ENCODE measurements at regions not wholly inside any gene's neighbourhood (a gene's known extent, or its start where the extent isn't known, plus 50 kb on each side); places are given as distances from the start of the nearest gene placed in this dataset.

DNA sequence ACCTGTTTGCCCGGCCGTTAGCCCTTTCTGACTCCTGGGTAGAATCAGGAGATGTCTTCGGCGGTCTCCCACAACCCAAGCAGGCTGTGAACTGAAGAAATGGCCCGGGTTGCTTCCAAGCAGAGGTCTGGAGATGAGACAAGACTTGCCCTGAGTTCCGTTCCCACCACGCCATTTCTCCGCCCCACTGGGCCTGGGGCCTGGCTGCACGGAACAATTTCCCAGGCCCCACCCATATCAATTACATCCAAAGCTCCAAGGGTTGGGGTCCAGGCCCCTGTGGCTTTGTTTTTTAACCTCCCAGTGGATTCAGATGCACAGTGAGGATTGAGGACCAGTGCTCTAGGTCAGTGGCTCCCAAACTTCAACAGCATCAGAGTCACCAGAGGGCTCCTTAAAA lies 214.5 kb upstream of the ARID1B start:
- no peak overlapping the region for H3K4me3 ChIP-seq (ENCODE audit: low read length)
- no peaks in the 10 kb centered on the region for H4K20me1 ChIP-seq (ENCODE audit: insufficient read depth)
- no peaks in the 10 kb centered on the region for H3K36me3 ChIP-seq (ENCODE audit: insufficient read depth, low read length)
- no peaks in the 10 kb centered on the region for H3K9me2 ChIP-seq (ENCODE audit: insufficient read depth, low read length)
- H3K9me3 ChIP-seq (ENCODE audit: low read length): no peaks in the 10 kb centered on the region
- no peaks in the 10 kb centered on the region for H3K27me3 ChIP-seq (ENCODE audit: insufficient read depth, low read depth, low read length)
- no peak overlapping the region for H3K4me2 ChIP-seq (ENCODE audit: low read length)
- no peak overlapping the region for H2AFZ ChIP-seq (ENCODE audit: low read depth, low read length)
- H3F3A ChIP-seq (ENCODE audit: insufficient read depth, low read length, poor library complexity, severe bottlenecking): no peaks in the 10 kb centered on the region
- no peaks in the 10 kb centered on the region for H3K79me2 ChIP-seq (replicated peaks; ENCODE audit: insufficient read depth, low read length)
- no peak overlapping the region for H3K9ac ChIP-seq (ENCODE audit: low read length)
- no peak overlapping the region for H3K27ac ChIP-seq (ENCODE audit: low read length)
- TF ChIP-seq, protein P1, sequence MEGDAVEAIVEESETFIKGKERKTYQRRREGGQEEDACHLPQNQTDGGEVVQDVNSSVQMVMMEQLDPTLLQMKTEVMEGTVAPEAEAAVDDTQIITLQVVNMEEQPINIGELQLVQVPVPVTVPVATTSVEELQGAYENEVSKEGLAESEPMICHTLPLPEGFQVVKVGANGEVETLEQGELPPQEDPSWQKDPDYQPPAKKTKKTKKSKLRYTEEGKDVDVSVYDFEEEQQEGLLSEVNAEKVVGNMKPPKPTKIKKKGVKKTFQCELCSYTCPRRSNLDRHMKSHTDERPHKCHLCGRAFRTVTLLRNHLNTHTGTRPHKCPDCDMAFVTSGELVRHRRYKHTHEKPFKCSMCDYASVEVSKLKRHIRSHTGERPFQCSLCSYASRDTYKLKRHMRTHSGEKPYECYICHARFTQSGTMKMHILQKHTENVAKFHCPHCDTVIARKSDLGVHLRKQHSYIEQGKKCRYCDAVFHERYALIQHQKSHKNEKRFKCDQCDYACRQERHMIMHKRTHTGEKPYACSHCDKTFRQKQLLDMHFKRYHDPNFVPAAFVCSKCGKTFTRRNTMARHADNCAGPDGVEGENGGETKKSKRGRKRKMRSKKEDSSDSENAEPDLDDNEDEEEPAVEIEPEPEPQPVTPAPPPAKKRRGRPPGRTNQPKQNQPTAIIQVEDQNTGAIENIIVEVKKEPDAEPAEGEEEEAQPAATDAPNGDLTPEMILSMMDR (IDR thresholded peaks at IDR 0.05; ENCODE audit: poor library complexity, severe bottlenecking): no peak
- no peak for TF ChIP-seq RAD21 (conservative IDR thresholded peaks at IDR 0.05)

GRCh38 chr6:156562019-156562418 lies 215.2 kb upstream of the ARID1B start:
- no peaks in the 10 kb centered on the region for H3K27me3 ChIP-seq (ENCODE audit: insufficient read depth, low read depth, low read length)
- H3K27ac ChIP-seq (ENCODE audit: low read length): no peak overlapping the region
- TF ChIP-seq SMC3 (conservative IDR thresholded peaks at IDR 0.05; ENCODE audit: poor library complexity) (no peak), TAF1 (IDR thresholded peaks at IDR 0.05; ENCODE audit: low read depth) (no peak), MXI1 (conservative IDR thresholded peaks at IDR 0.05; ENCODE audit: poor library complexity, severe bottlenecking) (no peak), POLR2AphosphoS5 (IDR thresholded peaks at IDR 0.05) (no peak), EZH2 (IDR thresholded peaks at IDR 0.05; ENCODE audit: borderline replicate concordance, insufficient read depth, low read length, poor library complexity, severe bottlenecking) (no peak), RAD21 (conservative IDR thresholded peaks at IDR 0.05) (no peak), EP300 (conservative IDR thresholded peaks at IDR 0.05; ENCODE audit: poor library complexity, severe bottlenecking) (no peak)
- TF ChIP-seq, protein P1 (IDR thresholded peaks at IDR 0.05; ENCODE audit: poor library complexity, severe bottlenecking): no peak
- no peak overlapping the region for H3K9ac ChIP-seq (ENCODE audit: low read length)
- H3K4me3 ChIP-seq (ENCODE audit: low read length): no peak overlapping the region
- no peaks in the 10 kb centered on the region for H3K9me2 ChIP-seq (ENCODE audit: insufficient read depth, low read length)
- no peaks in the 10 kb centered on the region for H3F3A ChIP-seq (ENCODE audit: insufficient read depth, low read length, poor library complexity, severe bottlenecking)
- no peak overlapping the region for H2AFZ ChIP-seq (ENCODE audit: low read depth, low read length)
- no peaks in the 10 kb centered on the region for H3K36me3 ChIP-seq (ENCODE audit: insufficient read depth, low read length)
- H3K79me2 ChIP-seq (replicated peaks; ENCODE audit: insufficient read depth, low read length): no peaks in the 10 kb centered on the region
- no peaks in the 10 kb centered on the region for H3K9me3 ChIP-seq (ENCODE audit: low read length)
- H4K20me1 ChIP-seq (ENCODE audit: insufficient read depth): no peaks in the 10 kb centered on the region
- H3K4me2 ChIP-seq (ENCODE audit: low read length): no peak overlapping the region

GRCh38 chr6:156560476-156560875 lies 216.7 kb upstream of the ARID1B start:
- H3K79me2 ChIP-seq (replicated peaks; ENCODE audit: insufficient read depth, low read length): no peaks in the 10 kb centered on the region
- H3K4me3 ChIP-seq (ENCODE audit: low read length): no peak overlapping the region
- no peaks in the 10 kb centered on the region for H3F3A ChIP-seq (ENCODE audit: insufficient read depth, low read length, poor library complexity, severe bottlenecking)
- TF ChIP-seq POLR2AphosphoS5 (IDR thresholded peaks at IDR 0.05) (no peak), MXI1 (conservative IDR thresholded peaks at IDR 0.05; ENCODE audit: poor library complexity, severe bottlenecking) (no peak), REST (IDR thresholded peaks at IDR 0.05; ENCODE audit: borderline replicate concordance) (no peak), SMC3 (conservative IDR thresholded peaks at IDR 0.05; ENCODE audit: poor library complexity) (no peak), EZH2 (IDR thresholded peaks at IDR 0.05; ENCODE audit: borderline replicate concordance, insufficient read depth, low read length, poor library complexity, severe bottlenecking) (no peak), RAD21 (conservative IDR thresholded peaks at IDR 0.05) (no peak), TAF1 (IDR thresholded peaks at IDR 0.05; ENCODE audit: low read depth) (no peak)
- TF ChIP-seq, protein P1 (IDR thresholded peaks at IDR 0.05; ENCODE audit: poor library complexity, severe bottlenecking): no peak
- H3K36me3 ChIP-seq (ENCODE audit: insufficient read depth, low read length): no peaks in the 10 kb centered on the region
- no peaks in the 10 kb centered on the region for H3K9me2 ChIP-seq (ENCODE audit: insufficient read depth, low read length)
- H3K4me2 ChIP-seq (ENCODE audit: low read length): no peak overlapping the region
- H4K20me1 ChIP-seq (ENCODE audit: insufficient read depth): no peaks in the 10 kb centered on the region
- H3K27ac ChIP-seq (ENCODE audit: low read length): no peak overlapping the region
- H3K27me3 ChIP-seq (ENCODE audit: insufficient read depth, low read depth, low read length): no peaks in the 10 kb centered on the region
- H2AFZ ChIP-seq (ENCODE audit: low read depth, low read length): no peak overlapping the region
- H3K9ac ChIP-seq (ENCODE audit: low read length): no peak overlapping the region
- H3K9me3 ChIP-seq (ENCODE audit: low read length): no peaks in the 10 kb centered on the region

Measured in neural cell (in vitro differentiated cells).